Mesendoderm (in vitro differentiated cells): ENCODE measurements at regions not wholly inside any gene's neighbourhood (a gene's known extent, or its start where the extent isn't known, plus 50 kb on each side); places are given as distances from the start of the nearest gene placed in this dataset.

Experiments used
- DNase-seq: peaks from one replicate; pipeline ENCODE4 v3.0.0; 2013
- H2AK5ac ChIP-seq: 2 replicates; pipeline ENCODE4 v1.6.1; 2013; ENCODE audit warnings: low read length, inconsistent platforms
- H2BK120ac ChIP-seq: 2 replicates; pipeline ENCODE4 v1.6.1; 2013; ENCODE audit warnings: low read depth, mild to moderate bottlenecking, low read length, moderate library complexity, mixed read lengths
- H2BK15ac ChIP-seq: replicated peaks from 2 replicates; pipeline ENCODE4 v1.6.1; 2013; ENCODE audit warnings: low read depth, mild to moderate bottlenecking, moderate library complexity
- H2BK5ac ChIP-seq: 2 replicates; pipeline ENCODE4 v1.6.1; 2013; ENCODE audit warnings: low read length, inconsistent platforms
- H3K18ac ChIP-seq: 2 replicates; pipeline ENCODE4 v1.6.1; 2013; ENCODE audit warnings: mild to moderate bottlenecking, low read length, mixed read lengths
- H3K23ac ChIP-seq: one replicate; pipeline ENCODE4 v1.6.1; 2013; ENCODE audit warnings: low read length
- H3K27ac ChIP-seq: 2 replicates; pipeline ENCODE4 v1.5.1; 2013; ENCODE audit warnings: low read depth, mild to moderate bottlenecking, inconsistent platforms, low read length, moderate library complexity
- H3K27me3 ChIP-seq: 2 replicates; pipeline ENCODE4 v1.6.1; 2013; ENCODE audit warnings: low read length, control low read depth, mild to moderate bottlenecking, inconsistent platforms; ENCODE audit not compliant: insufficient read depth, poor library complexity
- H3K36me3 ChIP-seq: 2 replicates; pipeline ENCODE4 v1.6.1; 2013; ENCODE audit warnings: low read length, inconsistent platforms; ENCODE audit not compliant: control insufficient read depth, insufficient read depth
- H3K4ac ChIP-seq: one replicate; pipeline ENCODE4 v1.6.1; 2013; ENCODE audit warnings: low read depth, mild to moderate bottlenecking, low read length, moderate library complexity
- H3K4me1 ChIP-seq: 2 replicates; pipeline ENCODE4 v1.6.1; 2013; ENCODE audit warnings: low read depth, low read length, inconsistent platforms; ENCODE audit not compliant: control insufficient read depth
- H3K4me2 ChIP-seq: 2 replicates; pipeline ENCODE4 v1.6.1; 2013; ENCODE audit warnings: low read length
- H3K4me3 ChIP-seq: 2 replicates; pipeline ENCODE4 v1.5.1; 2013; ENCODE audit warnings: mild to moderate bottlenecking, low read length
- H3K56ac ChIP-seq: one replicate; pipeline ENCODE4 v1.6.1; 2013; ENCODE audit warnings: low read length
- H3K79me1 ChIP-seq: 2 replicates; pipeline ENCODE4 v1.6.1; 2013; ENCODE audit warnings: low read length, inconsistent platforms
- H3K79me2 ChIP-seq: 2 replicates; pipeline ENCODE4 v1.6.1; 2013; ENCODE audit warnings: mild to moderate bottlenecking, low read length; ENCODE audit not compliant: control insufficient read depth, insufficient read depth
- H3K9ac ChIP-seq: 2 replicates; pipeline ENCODE4 v1.6.1; 2013; ENCODE audit warnings: low read length, inconsistent platforms
- H4K5ac ChIP-seq: one replicate; pipeline ENCODE4 v1.6.1; 2013; ENCODE audit warnings: low read length
- H4K8ac ChIP-seq: one replicate; pipeline ENCODE4 v1.6.1; 2013; ENCODE audit warnings: low read depth, mild to moderate bottlenecking, control low read depth, low read length, moderate library complexity
- WGBS: extraction: QIAGEN DNeasy Blood & Tissue Kit; methylation state at CpG from one replicate; pipeline ENCODE4 v1.1.7; 2013; ENCODE audit warnings: low lambda C conversion rate, missing lambda C conversion rate; ENCODE audit not compliant: insufficient coverage; ENCODE audit errors: extremely low coverage; 5-methylcytosine and 5-hydroxymethylcytosine counted together

DNA sequence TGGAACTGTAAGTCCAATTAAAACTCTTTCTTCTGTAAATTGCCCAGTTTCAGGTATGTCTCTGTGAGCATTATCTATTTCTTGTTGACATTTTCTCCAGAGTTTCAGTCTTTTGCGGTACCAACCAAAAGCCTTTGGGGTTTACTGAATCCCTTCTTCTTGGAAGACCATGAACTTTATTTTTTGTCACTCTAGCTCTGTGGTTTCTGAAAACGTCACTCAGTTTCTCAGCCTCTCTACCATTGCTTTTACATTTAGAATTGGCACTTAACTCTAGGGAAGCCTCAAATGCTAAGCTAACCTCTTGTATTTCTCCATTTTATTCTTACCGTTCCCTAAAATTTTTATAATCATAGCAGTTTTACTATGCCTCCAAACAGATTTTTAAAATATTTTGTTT, 237.6 kb downstream of the CSNK2A3 start:
- Histone ChIP-seq H3K9ac (no peak overlapping the region), H3K18ac (no peak overlapping the region), H3K23ac (no peak overlapping the region), H3K79me1 (no peaks in the 10 kb centered on the region), H3K4ac (no peak overlapping the region), H2BK120ac (no peak overlapping the region), H4K5ac (no peak overlapping the region), H4K8ac (no peak overlapping the region), H2BK5ac (no peak overlapping the region), H3K27me3 (no peaks in the 10 kb centered on the region), H2AK5ac (no peak overlapping the region), H2BK15ac (no peak overlapping the region), H3K79me2 (no peaks in the 10 kb centered on the region), H3K4me2 (no peak overlapping the region), H3K27ac (no peak overlapping the region), H3K4me1 (no peaks in the 10 kb centered on the region), H3K56ac (no peak overlapping the region), H3K36me3 (no peaks in the 10 kb centered on the region), H3K4me3 (no peak overlapping the region)
- DNase-seq, result no peak
- WGBS, result 100% methylated on average over 1 of the region's 3 CpGs

DNA sequence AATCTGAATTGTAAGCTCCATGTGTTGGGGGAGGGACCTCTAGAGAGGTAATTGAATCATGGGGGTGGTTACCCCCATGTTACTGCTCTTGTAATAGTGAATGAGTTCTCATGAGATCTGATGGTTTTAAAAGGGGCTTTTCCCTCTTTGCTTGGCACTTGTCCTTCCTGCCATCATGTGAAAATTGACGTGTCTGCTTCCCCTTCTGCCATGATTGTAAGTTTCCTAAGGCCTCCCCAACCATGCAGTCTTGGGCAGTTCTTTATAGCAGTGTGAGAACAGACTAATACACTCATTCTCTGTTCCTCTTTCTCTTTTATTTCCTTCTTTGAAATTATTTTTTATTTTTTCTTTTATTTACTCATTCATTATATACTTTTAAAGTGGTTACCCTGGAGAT, 239.4 kb downstream of the CSNK2A3 start:
- no peak overlapping the region for H3K4ac ChIP-seq
- no peak overlapping the region for H3K56ac ChIP-seq
- no peak overlapping the region for H4K8ac ChIP-seq
- no peaks in the 10 kb centered on the region for H3K4me1 ChIP-seq
- no CpG with 5 or more reads among the region's 1 CpG for WGBS
- no peaks in the 10 kb centered on the region for H3K27me3 ChIP-seq
- H3K4me3 ChIP-seq, result no peak overlapping the region
- H3K4me2 ChIP-seq, result no peak overlapping the region
- no peak overlapping the region for H3K9ac ChIP-seq
- H3K23ac ChIP-seq, result no peak overlapping the region
- no peaks in the 10 kb centered on the region for H3K36me3 ChIP-seq
- no peak overlapping the region for H2BK15ac ChIP-seq
- no peak overlapping the region for H2BK5ac ChIP-seq
- no peak for DNase-seq
- H3K27ac ChIP-seq, result no peak overlapping the region
- no peak overlapping the region for H4K5ac ChIP-seq
- H3K79me1 ChIP-seq, result no peaks in the 10 kb centered on the region
- H2BK120ac ChIP-seq, result no peak overlapping the region
- H3K18ac ChIP-seq, result no peak overlapping the region
- no peak overlapping the region for H2AK5ac ChIP-seq
- no peaks in the 10 kb centered on the region for H3K79me2 ChIP-seq

DNA sequence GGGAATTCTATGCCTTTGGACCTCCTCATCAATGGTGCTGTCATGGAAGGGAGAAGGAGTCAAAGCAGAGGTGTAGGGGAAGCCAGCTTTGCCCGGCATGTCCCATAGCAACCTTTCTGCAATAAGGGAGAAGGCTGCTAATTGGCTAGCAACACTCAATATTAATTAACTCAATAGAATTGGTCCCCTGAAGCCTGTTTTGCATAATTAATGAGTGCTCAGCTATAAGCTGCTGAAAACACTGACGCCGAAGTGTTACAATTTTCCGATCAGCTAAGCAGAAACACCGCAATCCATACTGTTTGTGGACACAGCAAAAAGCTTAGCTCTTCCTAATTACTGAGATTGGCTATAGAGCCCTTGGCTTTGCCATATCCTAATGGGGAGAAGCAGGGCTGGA, 245.0 kb downstream of the CSNK2A3 start:
- Histone ChIP-seq H3K27ac (no peak overlapping the region), H3K23ac (no peak overlapping the region), H2BK15ac (no peak overlapping the region), H4K5ac (no peak overlapping the region), H3K9ac (no peak overlapping the region), H3K4me2 (no peak overlapping the region), H2AK5ac (no peak overlapping the region), H2BK120ac (no peak overlapping the region), H3K4ac (no peak overlapping the region), H3K18ac (no peak overlapping the region), H2BK5ac (no peak overlapping the region), H3K4me3 (no peak overlapping the region), H3K79me2 (no peaks in the 10 kb centered on the region), H3K36me3 (no peaks in the 10 kb centered on the region), H3K4me1 (no peaks in the 10 kb centered on the region), H3K56ac (no peak overlapping the region), H3K79me1 (no peaks in the 10 kb centered on the region), H4K8ac (no peak overlapping the region), H3K27me3 (no peaks in the 10 kb centered on the region)
- WGBS, result no CpG with 5 or more reads among the region's 5 CpGs
- no peak for DNase-seq

DNA sequence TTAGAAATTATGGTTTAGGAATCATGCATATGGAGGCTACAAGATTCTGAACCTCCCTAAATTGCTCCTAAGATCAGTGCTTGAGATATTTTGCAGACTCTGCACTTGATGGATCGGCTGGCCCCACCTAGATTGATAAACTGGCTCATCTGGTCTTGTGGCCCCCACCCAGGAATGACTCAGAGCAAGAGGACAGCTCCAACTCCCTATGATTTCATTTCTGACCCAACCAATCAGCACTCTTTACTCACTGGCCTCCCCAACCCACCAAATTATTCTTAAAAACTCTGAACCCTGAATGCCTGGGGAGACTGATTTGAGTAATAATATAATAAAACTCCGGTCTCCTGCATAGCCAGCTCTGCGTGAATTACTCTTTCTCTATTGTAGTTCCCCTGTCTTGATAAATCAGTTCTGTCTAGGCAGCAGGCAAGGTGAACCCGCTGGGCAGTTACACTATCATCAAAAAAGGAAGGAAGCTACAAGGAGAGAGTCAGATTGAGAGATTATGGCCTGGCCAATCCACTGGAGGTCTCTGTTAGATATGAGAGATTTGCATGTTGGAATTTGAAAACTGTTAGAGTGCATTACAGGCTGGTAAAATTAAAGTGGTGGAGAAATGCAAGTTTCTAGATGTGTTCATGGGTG, 245.8 kb downstream of the CSNK2A3 start:
- Histone ChIP-seq H4K8ac (no peak overlapping the region), H2AK5ac (no peak overlapping the region), H3K36me3 (no peaks in the 10 kb centered on the region), H3K18ac (no peak overlapping the region), H3K4me2 (no peak overlapping the region), H3K4ac (no peak overlapping the region), H3K4me1 (no peaks in the 10 kb centered on the region), H3K4me3 (no peak overlapping the region), H2BK5ac (no peak overlapping the region), H3K27ac (no peak overlapping the region), H2BK15ac (no peak overlapping the region), H3K56ac (no peak overlapping the region), H3K23ac (no peak overlapping the region), H3K9ac (no peak overlapping the region), H4K5ac (no peak overlapping the region), H3K79me2 (no peaks in the 10 kb centered on the region), H3K27me3 (no peaks in the 10 kb centered on the region), H3K79me1 (no peaks in the 10 kb centered on the region), H2BK120ac (no peak overlapping the region)
- no CpG with 5 or more reads among the region's 4 CpGs for WGBS
- no peak for DNase-seq

DNA sequence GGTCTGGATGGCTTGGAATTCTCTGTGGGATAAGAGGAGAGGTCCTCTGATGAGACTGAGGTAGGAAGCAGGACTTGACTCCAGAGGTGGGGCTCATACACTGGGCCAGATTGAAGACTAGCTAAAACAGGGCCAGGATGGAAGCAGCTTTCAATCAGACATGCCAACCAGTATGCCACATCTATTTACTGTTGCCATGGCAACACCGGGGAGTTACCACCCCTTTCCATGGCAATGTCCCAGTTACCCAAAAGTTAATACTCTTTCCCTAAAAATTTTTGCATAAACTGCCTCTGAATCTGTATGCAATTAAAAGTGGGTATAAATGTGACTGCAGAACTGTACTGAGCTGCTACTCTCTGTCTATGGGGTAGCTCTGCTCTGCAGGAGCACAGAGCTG, 247.5 kb upstream of the ZBED5 start:
- Histone ChIP-seq H3K9ac (no peak overlapping the region), H3K4me3 (no peak overlapping the region), H3K79me2 (no peaks in the 10 kb centered on the region), H3K23ac (no peak overlapping the region), H3K27ac (no peak overlapping the region), H3K56ac (no peak overlapping the region), H2BK15ac (no peak overlapping the region), H2AK5ac (no peak overlapping the region), H4K5ac (no peak overlapping the region), H2BK120ac (no peak overlapping the region), H3K18ac (no peak overlapping the region), H3K4ac (no peak overlapping the region), H4K8ac (no peak overlapping the region), H3K4me2 (no peak overlapping the region), H2BK5ac (no peak overlapping the region), H3K27me3 (no peaks in the 10 kb centered on the region), H3K4me1 (no peaks in the 10 kb centered on the region), H3K79me1 (no peaks in the 10 kb centered on the region), H3K36me3 (no peaks in the 10 kb centered on the region)
- peak; percentile 41 for DNase-seq
- WGBS, result no CpG with 5 or more reads among the region's 1 CpG
